Stimulated activated CD8-positive, alpha-beta memory T cell treated with anti-CD3 and anti-CD28 coated beads, Interleukin-7, amount 100 ng/mL, for 24 hours (primary cell): ENCODE measurements at regions not wholly inside any gene's neighbourhood (a gene's known extent, or its start where the extent isn't known, plus 50 kb on each side); places are given as distances from the start of the nearest gene placed in this dataset.

ENCODE experiments used
- DNase-seq: peaks from one replicate; pipeline ENCODE4 v3.0.0-alpha.2; 2020; ENCODE audit warnings: low read depth

- no peak for DNase-seq
These were observed 132.3 kb downstream of the CEP57L1 start for GRCh38 chr6:109227646-109228045.

- no peak for DNase-seq
These were observed 131.0 kb downstream of the CEP57L1 start for GRCh38 chr6:109226353-109226752.

GRCh38 chr6:109225946-109226345 lies 130.6 kb downstream of the CEP57L1 start:
- no peak for DNase-seq

GRCh38 chr6:109224994-109225393 lies 129.7 kb downstream of the CEP57L1 start:
- no peak for DNase-seq

GRCh38 chr6:109224107-109224875 lies 129.0 kb downstream of the CEP57L1 start:
- no peak for DNase-seq

GRCh38 chr6:109222848-109223247 lies 127.5 kb downstream of the CEP57L1 start:
- DNase-seq, result no peak

- no peak for DNase-seq
These were observed 126.4 kb downstream of the CEP57L1 start for GRCh38 chr6:109221543-109222195.
